HG03196 (cell line): ENCODE measurements at regions not wholly inside any gene's neighbourhood (a gene's known extent, or its start where the extent isn't known, plus 50 kb on each side); places are given as distances from the start of the nearest gene placed in this dataset.
"Not testable (repeated sequence)": the region's sequence is repeated elsewhere in the genome, so short reads cannot be mapped to it uniquely, and the experiment has no call there.

Experiments
- ATAC-seq: cut with Tn5 transposase; IDR thresholded peaks from one replicate; pipeline ENCODE4 v1.9.1; 2021; ENCODE audit not compliant: unreplicated experiment

DNA sequence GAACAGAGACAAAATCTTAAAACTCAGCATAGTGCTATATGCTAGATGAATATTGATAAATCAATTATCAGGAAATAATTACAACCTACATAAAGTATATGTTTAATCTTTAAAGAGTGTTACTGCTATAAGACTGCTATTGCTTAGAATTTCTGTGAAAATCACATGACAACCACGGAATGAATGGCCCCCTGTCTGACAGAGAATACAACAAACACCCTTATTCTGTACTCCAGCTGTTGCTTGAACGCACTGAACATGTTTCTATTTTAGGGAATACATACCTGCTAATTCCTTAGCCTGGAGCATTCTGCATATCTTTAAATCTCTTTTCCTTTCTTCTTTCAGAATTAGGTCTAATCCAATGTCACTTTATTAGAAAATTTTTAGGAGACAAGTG is 452.4 kb upstream of the PHF14 start:
- no peak for ATAC-seq

DNA sequence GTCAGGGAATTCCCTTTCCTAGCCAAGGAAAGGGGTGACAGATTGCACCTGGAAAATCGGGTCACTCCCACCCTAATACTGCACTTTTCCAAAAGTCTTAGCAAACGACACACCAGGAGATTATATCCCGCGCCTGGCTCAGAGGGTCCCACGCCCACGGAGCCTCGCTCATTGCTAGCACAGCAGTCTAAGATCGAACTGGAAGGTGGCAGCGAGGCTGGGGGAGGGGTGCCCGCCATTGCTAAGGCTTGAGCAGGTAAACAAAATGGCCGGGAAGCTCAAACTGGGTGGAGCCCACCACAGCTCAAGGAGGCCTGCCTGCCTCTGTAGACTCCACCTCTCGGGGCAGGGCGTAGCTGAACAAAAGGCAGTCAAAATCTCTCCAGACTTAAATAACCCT is 440.2 kb upstream of the PHF14 start:
- ATAC-seq = not testable (repeated sequence)

DNA sequence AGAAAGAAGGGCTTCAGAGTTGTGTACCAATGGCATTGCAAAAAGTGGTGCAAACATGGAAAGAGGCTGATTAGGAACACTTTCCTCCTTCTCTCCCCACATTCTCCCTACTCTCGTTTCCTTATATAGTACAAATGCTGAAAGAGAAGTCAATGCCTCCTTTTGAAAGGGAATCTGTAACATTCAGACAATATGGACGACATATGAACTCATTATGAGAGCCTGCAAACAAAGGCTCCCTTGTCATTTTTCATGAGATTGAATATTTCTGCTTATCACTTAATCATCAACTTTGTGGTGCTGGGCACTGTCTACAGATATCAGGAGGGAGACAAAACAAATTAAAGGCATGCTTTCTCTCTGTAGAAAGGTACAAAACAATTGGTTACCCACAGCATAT is 437.1 kb upstream of the PHF14 start:
- ATAC-seq = no peak

DNA sequence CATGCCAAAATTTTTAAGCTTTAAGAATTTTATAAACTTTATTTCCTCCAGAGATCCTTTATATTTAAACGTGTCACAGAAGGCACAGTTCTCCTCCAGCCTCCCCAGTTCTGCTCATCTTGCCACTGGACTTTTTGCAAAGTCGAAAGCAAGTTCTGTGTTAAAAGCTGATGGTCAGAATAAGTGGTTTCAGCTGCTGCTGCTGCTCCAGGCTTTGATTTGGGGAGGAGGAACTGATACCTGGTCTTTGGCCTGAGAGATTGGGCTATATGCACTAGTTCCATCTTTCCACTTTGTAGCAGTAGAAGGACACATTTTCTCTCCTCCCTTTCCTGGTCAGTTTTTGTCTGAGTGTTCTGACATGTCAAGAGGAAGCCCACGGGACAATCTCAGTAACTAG is 435.9 kb upstream of the PHF14 start:
- no peak for ATAC-seq

DNA sequence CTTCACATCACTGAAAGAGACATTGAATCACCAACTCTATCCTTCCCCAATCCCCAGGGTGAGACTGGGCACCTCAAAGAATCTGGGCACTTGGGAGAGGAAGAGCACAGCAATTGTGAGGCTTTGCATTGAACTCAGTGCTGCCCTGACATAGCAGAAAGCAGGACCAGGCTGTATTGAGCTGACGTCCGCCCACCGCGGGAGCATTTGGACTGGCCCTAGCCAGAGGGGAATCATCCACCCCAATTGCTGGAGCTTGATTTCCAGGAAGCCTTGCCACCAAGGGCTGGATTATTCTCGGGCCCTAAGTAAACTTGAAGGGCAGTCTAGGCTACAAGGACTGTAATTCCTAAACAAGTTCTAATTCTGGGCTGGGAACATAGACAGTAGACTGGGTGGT is 416.3 kb upstream of the PHF14 start:
- ATAC-seq = no peak

DNA sequence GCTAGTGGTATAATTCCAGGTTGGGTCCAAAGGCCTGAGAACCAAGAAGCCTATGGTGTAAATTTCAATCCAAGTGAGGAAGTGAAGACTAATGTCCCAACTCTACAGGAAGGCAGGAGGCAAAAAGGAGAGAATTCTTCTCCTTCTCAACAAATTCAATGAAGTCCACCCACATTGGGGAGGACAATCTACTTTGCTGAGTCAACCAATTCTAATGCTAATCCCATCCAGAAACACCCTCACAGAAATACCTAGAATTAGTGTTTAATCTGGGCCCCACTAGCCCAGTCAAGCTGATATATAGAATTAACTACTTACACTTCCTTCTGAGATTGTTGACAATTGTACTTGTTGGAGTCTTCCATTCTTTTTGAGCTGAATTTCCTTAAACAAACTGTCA is 413.2 kb upstream of the PHF14 start:
- no peak for ATAC-seq

DNA sequence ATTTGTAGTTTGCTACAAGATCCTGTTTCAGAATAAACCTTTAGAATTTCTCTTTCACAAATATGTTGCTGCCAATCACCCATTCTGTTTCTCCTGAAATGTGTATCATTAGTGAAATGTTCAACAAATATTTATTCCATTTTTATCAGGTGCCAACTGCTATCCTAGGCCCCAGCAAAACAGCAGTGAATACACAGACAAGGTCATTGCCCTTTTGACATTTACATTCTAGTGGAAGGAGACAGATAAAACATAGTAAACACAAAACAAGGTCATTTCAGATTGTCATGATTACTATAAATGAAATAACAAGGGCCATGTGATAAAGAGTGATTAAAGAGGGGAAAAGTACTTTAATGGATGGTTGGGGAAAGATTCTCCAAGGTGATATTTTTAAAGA is 404.8 kb upstream of the PHF14 start:
- no peak for ATAC-seq

DNA sequence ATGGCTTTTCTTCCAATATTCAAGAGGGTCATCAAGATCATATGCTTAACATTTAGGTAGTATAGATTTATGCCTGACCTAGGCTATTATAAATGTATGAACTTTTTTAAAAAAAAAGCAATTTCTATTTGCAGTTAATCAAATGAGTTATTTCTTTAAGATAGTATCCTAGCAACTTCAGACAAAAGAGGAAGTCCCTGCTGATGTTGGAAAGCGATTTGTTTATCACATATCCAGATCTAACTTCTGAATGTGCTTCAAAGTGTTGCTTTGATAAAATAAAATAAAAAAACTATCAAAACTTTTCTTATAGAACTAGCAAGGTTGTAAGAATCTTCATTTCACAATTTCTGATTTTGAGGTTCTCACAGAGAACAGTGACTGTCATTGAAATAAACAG is 401.9 kb upstream of the PHF14 start:
- no peak for ATAC-seq

DNA sequence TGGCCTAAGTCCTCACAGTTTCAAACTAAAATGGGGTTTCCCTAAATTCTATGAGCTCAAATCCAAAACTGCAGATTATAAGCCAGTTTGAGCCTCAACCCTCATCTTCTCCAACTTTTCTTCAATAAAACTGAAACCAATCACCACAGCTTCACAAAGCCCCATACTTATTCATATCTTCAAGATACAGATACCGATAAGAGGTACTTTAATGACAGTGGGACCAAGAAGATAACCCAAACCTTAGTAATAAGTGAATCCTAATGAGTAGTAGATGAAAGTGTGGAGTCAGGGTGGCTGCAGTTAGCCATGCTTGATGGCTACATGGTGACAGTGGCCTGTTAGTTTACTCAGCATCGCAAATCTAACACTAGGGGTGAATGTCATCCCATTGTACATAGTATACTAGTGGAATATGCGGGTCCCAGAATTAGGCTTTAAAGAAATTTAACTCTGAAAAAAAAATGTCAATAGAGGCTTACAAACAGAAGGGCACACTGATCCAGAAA is 395.8 kb upstream of the PHF14 start:
- no peak for ATAC-seq

DNA sequence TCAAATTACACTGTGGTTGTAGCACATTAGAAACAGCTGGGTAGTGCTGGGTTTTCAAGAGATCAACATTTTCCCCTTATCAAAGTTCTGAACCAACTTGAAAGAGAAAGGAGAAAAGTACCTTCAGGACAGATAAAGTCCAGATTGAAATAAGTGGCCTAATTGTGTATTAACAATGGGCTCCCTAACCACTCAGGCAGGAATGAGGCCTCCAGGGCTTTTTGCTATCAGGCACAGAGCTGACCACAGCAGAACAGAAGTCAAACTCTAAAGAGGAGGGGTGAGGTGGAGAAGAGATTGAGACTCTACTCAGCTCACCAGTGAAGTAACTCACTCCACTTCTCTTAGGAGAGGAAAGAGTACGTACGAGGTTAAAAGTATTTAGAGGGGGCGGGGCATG is 394.1 kb upstream of the PHF14 start:
- no peak for ATAC-seq

DNA sequence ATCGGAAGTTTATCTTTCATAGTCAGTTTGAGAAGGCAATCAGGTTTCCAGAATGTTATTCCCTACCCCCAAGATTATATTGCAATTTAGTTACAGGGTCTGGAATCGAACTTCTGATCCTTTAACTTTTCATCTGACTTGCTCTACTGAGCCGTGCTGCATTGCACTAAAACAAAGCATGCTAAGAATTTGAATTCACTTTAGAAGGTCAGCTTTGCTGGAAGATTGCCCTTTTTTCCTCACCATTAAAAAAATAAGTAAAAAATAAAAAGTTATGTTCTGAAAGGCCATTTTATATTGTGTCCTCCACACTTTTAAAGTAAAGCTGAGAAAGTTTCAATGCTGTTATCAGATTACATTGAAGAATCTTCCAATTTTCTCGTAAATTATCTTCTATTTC is 388.8 kb upstream of the PHF14 start:
- ATAC-seq = no peak

DNA sequence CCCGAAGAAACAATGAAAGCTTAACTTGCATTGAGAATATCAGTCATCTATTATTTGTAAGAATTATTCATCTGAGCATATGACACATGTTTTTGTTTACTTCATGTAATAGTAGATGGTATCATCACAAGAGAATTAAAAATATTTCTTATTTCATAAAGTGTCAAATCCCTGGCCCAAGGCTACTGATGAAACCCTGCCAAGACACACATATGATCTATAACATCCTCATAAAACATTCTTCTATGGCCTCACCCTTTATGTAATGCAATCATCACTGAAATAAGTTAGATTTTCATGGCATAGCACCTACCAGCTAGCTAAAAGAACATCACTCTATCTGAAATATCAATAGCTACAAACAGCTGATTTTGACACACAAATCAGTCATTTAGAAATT is 385.6 kb upstream of the PHF14 start:
- no peak for ATAC-seq

DNA sequence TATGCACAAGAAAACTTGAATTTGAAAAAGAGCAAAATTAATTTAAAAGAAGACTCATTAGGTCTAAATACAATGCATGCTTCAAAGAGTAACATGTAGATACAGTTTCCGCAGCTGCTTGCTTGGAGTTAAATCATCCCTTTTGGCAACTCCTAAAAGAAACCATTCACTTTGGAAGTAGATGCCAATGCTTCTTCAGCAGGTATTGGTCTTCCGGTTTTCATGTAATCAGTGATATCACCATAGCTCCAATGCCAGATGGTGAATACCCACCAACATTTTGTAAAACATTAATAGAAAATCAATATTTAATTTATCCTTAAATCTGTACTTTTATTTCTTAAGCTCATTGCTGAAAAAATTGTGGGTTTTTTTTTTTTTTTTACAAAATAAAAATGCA is 381.1 kb upstream of the PHF14 start:
- ATAC-seq = no peak

DNA sequence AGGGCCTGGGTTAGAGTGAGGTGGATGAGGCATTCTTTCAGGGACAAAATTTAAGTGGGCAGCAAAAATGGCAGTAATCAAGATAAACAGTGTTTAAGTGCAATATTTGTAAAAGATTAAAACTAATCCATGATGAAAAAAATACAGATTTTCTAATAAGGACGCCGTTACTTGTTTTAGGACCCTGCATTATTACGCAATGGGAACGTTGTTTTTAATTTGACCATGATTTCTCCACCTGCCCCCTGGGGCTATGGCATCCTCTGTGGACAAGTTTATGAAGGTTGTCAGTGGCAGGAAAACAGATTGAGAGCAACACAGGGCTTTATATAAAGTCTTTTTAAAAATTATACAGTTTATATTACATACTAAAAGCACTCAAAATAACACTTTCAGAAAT is 380.6 kb upstream of the PHF14 start:
- ATAC-seq = no peak

DNA sequence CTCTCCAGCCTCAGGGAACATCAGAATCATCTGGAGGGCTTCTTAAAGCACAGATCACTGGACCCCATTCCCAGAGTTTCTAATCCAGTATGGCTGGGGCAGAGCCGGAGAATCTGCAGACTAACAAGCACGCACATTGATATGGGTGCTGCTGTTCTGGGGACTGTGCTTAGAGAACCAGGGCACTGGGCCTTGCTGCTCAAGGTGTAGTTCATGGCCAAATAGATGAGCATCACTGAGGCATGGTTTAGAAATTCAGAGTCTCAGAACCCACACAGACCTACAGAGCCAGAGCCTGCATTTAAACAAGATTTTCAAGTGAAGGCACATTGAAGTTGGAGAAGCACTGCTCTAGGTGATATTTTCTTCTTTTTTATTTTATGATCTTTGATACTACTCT is 376.8 kb upstream of the PHF14 start:
- ATAC-seq = no peak

DNA sequence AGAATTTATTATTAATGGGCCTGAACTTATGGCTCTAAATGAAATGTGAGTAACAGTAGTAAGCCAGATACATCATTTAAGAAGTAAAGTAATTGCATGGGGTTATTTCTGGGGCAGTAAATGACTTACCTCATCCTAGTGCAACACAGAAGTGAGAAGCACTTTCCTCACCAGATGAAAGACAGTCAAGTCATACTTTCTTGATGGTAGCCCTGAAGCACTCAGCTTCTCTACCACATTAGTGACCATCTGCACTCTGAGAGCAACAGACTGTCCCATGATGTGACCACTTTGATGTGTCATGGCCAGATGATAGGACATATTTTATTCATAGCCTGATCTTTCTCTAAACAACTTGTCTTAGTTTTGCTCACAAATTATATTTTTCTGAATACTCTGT is 369.5 kb upstream of the PHF14 start:
- no peak for ATAC-seq

DNA sequence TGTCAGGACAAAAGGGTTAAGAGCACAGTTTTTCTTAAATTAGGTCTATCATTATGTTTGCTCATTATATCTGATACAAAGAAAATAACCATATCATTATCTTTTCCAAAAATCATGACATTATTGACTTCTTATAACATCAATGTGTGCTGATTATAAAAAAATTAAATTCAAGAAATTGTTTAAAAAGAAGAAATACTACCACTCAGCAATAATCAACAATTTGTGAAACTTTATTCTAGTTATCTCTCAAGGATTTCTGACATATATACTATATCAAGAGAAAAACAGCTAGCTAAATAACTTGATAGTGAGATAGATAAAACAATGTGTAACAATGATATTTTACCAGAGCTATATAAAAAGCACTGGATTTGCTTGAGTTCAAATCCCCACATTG is 360.7 kb upstream of the PHF14 start:
- ATAC-seq = no peak

DNA sequence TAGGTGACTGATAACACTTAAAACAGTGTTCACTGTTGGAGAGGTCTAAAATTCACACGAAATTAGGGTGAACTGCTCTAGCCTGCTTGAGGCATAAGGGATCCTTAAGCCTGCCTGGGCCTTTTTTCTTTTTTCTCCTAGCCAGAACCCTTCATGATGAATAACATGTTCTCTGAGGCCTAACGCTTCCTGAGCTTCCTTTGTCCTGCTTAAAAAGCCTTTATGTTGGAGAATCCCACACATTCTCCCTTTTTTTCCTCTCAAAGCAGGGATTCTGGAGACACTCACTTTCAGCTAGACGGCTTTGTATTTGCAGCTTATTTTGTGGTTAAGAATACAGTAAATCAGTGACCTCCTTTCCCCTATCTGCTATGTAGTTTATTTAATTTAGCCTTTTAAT is 354.7 kb upstream of the PHF14 start:
- ATAC-seq = no peak

DNA sequence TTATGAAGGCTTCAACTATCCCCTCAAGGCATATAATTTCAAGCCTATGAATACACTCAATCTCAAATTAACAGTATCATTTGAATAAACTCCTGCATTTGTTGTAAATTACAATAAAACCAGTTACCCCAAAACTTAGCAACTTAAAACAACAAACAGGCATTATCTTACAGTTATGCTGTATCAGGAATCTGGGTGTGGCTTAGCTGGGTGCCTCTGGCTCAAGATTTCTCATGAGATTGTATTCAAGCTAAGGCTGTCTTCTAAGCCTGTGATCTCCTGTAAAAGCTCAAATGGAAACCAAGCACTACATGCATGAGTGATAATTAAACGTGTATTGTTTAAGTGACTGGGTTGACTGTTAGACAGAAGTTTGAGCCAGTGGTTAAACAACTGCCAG is 341.0 kb upstream of the PHF14 start:
- ATAC-seq = no peak

DNA sequence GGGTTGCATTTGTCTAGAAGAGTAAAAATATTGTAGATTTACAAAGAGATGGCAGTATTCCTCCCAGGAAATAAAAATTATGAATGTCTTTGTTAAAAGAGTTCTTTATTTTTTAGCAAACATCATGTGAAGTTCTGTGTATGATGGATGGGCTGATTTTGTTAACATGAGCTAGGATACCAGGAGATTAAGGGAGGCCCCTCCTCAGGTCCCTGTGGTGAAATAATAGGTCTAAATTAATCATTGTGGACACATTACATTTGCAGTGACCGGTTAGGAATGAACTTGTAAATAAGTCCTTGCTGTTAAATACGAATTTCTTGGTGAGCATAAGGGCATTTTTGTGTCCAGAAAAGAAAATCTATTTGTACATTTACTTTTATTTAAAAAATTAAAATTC is 339.4 kb upstream of the PHF14 start:
- ATAC-seq = no peak

DNA sequence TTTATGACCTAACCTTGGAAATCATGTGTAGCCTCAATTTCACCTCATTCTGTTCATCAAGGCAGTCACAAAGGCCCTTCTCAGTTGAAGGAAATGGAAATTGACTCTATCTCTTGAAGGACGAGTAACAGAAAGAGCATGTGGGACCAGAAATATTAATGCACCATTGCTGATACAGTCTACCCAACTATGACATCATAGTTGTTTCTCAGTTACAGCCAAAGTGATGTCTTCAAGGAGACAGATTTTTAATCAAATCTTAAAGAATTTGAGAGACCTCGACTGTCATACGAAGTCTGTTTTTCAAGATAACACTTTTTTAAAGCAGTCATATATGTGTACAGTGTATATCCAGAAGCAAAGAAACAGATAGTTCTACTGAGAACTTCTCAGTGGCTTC is 335.7 kb upstream of the PHF14 start:
- no peak for ATAC-seq

DNA sequence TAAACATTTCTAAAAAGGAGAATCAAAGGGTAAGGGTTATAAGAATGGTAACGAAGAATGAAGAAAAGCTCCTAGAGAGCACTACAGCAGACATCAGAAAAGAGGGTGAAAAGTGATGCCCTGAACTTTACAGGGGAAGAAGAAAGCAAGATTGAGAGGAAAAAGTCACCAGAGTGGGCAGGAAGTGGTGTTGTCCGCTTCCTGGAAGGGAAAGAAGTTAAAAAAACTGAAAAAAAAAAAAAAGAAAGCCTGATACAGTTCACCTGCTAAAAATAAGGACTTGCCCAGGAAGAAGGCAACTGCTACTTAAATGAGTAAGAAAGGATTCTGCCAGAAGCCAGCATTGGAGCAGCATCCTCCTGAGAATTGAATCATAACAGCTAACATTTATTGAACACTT is 330.1 kb upstream of the PHF14 start:
- ATAC-seq = no peak

DNA sequence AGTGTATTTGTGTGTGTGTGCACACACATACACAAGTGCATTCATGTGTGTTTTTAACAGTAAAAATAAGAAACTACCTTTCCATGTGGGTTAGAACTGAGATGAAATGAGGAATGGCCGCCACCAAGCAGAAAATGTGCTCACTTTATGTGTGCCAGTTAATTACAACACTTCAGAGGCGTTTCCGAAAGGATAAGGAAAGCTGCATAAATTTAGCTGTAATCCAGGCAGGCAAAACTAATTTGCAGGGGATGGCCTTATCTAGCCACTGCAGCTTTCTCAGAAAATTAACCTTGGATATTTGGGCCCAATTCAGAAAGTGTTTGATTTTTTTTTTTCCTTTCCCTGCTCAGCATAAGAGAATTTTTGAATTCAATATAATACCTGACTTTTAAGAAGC is 328.8 kb upstream of the PHF14 start:
- ATAC-seq = no peak

DNA sequence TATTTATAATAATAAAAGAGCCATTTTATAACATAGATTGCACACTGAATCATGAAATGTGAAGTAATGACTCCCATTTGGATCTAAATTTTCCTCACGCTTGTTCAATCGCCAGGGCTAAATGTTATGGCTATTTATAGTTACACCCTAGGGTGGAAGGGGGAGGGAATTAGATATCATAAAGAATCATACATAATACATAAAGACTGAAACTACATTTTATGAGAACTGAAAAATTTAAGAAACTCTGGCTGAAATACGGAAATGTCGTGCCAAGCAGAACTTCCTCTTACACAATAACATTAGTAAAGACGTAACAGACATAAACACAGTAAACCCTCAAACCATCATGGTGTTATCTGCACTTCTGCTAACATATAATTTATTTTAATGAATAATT is 327.5 kb upstream of the PHF14 start:
- no peak for ATAC-seq
